NCI-H2107 treated with DMSO at 0.1 percent for 48 hours (cell line): ENCODE measurements at regions not wholly inside any gene's neighbourhood (a gene's known extent, or its start where the extent isn't known, plus 50 kb on each side); places are given as distances from the start of the nearest gene placed in this dataset.
"Not testable (repeated sequence)": the region's sequence is repeated elsewhere in the genome, so short reads cannot be mapped to it uniquely, and the experiment has no call there.

ENCODE experiments used
- DNase-seq: peaks from one replicate; lab custom pipeline; 2025; ENCODE audit not compliant: unreplicated experiment; lab: John Stamatoyannopoulos, UW

DNA sequence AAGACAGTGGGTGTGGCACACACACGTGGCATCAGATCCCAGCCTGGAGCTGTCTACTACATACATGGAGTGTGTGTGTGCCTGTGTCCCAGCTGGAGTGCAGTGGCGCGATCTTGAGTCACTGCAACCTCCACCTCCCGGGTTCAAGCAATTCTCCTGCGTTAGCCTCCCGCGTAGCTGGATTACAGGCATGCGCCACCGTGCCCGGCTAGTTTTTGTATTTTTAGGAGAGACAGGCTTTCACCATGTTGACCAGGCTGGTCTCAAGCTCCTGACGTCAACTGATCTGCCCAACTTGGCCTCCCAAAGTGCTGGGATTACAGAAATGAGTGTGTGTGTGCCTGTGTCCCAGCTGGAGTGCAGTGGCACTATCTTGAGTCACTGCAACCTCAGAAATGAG is 108.8 kb downstream of the IL12A start:
- no peak for DNase-seq

DNA sequence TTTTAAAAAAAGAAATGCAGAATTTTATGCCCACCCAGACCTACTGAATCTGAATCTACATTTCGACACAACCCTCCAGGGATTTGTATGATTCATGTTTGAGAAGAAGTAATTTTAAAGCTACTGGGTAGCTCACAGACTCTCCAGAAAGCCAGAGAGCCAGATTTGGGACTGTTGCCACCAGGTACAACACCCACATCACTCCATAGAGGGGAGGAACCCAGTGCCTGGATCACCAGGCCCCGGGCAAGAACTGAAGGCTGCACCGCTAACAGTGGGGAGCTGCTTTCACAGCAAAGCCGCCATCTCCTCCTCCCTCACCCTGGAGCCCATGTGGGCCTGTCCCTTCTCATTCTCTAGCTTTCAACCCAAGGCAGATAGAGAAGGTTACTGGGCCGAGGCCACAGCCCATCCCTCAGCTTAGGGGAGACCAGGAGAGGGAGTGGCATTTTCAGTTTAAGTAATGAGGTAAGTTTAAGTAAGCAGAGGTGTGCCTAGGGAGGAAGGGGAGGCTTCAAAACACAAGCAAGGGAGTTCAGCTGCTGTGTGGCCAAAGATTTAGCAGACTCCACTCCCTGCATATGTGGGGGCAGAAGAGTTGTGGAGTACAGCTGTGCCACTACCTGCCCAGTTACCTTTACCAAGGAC is 109.8 kb downstream of the IL12A start:
- no peak for DNase-seq

DNA sequence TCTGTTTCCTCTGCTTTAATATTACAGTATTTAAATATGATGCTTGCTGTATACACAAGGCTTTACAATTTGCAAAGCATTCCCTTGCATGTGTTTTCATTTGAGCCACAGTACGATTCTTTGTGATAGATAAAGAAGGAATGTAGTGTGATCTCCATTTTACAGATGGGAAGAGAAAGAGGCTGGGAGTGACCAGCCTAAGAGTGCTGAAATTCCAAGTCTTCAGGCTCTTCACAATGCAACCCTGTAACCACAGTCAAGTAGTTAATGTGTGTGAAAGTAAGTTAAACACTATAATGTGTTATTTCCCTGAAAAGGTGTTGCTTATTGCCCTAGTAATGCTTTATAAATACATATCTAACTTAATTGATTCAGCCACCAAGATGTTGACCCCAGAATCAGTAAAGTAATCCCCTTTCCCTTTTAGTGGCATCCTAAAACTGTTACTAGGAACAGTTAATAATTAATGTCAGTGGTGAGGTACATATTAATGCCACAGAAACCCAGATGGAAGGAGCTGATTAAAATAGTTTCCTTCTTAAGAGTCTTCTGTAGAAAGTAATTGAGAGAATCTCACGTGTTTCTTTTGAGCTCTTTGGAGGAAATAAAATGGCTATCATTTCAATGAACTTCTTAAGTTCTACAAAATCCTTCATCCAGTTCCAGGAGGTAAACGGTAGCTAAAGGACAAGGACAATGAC is 110.4 kb downstream of the IL12A start:
- no peak for DNase-seq

DNA sequence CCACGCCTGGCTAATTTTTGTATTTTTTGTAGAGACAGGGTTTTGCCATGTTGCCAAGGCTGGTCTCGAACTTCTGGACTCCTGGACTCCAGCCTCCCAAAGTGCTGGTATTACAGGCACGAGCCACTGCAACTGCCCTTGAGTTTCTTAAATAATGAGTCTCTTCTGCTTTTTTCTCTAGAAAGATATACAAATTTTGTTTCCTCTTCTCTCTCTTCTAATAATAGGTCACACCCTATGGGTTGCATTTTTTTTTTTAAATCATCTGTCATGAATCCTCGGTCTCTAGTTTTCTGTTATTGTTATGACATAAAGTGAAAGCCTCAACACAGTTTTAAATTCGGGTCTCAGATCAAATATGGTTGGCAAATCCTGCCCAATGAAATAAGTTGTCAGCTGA is 111.2 kb downstream of the IL12A start:
- no peak for DNase-seq

DNA sequence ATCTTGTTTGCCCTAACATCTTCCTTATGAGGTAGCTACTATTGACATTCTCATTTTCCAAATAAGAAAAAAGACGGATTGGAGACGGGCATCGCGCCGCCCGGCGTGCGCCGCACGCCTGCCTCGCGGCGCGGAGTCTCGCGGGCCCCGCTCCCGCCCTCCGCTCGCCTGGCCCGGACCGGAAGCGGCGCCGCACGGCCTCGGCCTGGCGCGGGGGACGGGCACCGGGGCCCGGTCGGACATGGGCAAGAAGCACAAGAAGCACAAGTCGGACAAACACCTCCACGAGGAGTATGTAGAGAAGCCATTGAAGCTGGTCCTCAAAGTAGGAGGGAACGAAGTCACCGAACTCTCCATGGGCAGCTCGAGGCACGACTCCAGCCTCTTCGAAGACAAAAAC is 112.0 kb downstream of the IL12A start:
- DNase-seq: no peak

DNA sequence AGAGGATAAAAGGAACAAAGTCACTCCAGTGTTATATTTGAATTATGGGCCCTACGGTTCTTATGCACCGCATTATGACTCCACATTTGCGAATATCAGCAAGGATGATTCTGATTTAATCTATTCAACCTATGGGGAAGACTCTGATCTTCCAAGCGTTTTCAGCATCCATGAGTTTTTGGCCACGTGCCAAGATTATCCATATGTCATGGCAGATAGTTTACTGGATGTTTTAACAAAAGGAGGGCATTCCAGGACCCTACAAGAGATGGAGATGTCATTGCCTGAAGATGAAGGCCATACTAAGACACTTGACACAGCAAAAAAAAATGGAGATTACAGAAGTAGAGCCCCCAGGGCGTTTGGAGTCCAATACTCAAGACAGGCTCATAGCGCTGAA is 113.4 kb downstream of the IL12A start:
- not testable (repeated sequence) for DNase-seq

DNA sequence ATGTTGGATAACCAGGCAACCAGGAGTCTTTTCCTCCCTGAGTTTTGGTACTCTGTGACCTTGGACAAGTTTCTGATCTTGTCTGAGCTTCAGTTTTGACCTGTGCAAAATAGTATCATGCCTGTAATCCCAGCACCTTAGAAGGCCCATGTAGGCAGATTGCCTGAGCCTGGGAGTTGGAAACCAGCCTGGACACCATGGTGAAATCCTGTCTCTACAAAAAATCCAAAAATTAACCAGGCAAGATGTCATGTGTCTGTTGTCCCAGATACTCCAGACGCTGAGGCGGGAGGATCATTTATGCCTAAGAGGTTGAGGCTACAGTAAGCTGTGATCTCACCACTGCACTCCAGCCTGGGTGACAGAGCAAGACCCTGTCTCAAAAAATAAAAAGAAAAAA is 114.8 kb downstream of the IL12A start:
- DNase-seq: no peak

DNA sequence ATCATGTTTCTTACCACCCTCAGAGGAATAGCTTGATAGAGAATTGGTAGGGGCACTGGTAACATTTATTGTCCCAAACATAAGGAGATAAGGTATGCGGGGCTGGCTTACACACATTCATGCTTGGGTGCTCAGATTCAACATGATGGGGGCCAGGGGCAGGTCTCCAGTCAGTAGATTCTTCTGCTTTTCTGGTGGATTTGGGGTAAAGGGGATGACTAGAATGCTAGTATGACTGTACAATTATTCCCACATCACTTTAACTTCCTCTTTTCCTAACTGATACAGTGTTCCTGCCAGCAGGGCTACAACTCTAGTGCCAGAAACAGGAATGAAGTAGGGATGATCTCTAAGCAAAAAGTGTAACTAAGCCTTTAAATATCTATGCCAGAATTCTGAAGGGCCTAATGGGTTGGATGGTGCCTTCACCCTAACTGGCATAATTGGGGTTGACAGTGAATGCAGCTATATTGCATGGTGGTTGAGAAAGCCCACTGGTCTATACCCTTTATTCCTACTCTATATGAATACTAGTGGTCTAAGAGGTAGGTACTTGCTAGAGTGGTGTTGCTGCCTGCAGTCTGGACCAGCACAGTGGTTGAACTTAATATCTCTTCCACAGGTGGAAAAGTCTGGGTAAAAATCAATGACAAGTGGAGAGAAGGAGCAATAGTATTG is 117.4 kb downstream of the IL12A start:
- no peak for DNase-seq

DNA sequence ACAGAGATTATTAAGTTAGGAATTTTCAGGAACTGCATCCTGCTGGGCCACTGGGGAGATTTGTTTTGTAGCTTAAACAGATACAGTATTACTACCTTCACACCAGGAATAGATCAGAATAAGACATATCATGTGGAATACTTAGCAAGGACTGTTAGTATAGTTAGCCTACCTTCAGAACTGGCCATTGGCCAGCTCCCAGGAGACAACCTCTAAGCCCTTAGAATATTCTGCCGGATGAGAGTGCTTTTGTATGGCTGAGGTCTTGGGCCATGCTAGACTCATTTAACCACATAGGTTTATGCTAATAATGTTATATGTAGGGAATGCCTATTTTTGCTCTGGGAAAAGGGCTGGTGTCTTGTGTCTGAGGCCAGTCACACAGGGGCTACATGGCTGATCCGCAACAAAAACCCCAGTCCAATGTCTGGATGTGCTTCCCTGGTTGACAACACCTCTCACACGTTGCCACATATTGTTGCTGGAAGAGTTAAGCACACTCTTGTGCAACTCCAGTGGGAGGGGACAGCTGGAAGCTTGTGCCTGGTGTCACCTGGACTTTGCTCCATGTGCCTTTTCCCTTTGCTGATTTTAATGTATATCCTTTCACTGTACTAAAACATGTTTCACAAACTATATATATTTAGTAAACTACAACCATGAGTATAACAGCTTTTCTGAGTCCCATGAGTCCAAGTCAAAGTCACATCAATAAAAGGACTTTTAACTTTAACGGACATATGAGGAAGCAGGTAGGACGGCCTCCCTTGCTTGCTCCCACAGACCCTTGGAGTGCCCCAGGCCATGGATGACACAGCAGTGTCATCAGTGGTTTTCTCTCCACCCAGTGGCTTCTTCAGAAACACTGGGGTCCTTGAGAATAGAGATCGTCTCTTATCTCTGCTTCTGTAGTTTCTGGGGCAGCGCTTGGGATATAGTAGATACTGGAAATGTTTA is 118.0 kb upstream of the C3orf80 start:
- no peak for DNase-seq

DNA sequence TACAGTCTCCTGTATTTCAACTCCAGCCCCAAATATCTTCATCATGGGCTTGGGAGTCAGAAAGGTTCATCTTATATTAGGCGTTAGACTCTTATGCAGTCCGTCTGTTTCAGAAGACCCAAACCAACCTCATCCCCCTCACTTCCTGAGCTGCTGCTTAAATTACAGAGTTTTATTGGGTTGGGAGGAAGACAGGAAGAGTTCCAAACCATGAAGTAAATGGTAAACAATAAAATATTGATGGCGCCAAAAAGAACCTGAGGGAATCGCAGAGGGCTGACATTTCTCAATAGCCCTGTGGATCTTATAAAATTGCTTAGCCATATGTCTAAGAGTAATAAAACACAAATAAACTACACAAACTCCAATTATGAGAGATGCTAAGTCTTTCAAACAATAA is 116.9 kb upstream of the C3orf80 start:
- DNase-seq: no peak

DNA sequence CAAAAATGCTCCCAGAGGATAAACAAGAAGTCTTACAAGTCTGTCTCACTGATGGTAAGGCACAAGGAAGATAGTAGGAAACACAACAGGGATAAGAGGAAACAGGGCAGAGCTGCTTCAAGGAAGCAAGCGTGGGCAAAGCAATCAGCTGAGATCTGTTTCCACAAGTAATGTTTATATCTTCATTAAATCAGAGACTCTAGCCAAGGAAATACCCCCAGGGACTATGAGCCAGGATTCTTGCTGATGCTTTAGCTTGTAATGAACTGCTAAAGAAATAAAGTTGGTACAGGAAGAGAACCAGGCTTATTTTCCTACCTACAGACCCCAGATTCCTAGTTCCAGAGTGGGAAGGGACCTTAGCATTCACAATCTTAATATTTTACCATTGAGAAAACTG is 112.7 kb upstream of the C3orf80 start:
- DNase-seq: no peak

DNA sequence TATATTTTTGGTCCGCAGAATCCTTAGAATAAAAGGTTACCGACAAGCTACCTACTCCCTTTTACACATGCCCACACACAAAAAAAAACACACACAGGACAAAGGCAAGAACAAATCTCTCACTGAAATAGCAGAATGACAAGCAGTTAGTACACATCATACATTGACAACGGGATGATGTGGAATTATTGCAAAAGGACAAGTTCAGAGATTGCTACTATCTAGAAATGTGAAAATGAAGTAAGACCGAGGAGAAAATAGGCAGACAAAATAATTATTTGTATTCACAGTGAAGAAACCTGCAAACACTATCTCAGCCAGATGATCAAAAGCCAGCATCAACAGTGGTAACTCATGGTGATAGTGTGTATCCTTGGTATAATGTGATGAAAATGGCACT is 112.2 kb upstream of the C3orf80 start:
- DNase-seq: no peak

DNA sequence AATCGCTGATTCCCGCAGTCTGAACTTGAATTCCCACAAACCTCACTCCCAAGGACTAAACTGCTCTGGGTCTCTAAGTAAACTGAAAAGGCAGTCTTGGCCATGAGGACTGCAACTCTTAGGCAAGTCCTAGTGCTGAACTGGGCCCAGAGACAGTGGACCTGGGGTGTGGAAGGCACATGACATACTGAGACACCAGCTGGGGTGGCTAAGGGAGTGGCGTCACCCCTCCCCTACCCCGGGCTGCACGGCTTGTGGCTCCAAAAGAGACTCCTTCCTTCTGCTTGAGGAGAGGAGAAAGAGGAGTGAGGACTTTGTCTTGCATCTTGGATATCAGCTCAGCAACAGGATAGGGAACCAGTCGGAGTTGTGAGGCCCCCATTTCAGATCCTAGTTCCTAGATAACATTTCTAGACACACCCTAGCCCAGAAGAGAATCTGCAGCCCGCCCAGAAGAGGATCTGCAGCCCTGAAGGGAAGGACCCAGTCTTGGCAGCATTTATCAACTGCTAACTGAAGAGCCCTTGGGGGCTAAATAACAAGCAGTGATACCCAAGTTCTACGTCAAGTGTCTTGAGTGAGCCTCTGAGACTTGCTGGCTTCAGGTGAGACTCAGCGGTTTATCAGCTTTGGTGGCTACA is 110.7 kb upstream of the C3orf80 start:
- DNase-seq: no peak

DNA sequence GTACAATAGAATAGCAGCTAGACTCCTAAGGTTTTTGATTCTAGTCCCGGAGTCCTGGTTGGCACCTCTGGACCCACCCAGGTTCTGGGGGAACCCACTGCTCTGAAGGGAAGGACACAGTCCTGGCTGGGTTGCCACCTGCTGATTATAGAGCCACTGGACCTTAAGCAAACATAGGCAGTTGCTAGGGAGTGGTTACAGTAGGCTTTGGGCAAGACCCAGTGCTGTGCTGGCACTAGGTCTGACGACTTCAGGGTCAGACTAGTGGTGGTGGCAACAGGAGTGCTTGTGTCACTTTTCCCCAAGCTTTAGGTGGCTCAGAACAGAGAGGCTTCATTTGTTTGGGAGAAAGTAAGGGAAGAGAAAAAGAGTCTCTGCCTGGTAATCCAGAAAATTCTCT is 109.8 kb upstream of the C3orf80 start:
- DNase-seq: no peak

DNA sequence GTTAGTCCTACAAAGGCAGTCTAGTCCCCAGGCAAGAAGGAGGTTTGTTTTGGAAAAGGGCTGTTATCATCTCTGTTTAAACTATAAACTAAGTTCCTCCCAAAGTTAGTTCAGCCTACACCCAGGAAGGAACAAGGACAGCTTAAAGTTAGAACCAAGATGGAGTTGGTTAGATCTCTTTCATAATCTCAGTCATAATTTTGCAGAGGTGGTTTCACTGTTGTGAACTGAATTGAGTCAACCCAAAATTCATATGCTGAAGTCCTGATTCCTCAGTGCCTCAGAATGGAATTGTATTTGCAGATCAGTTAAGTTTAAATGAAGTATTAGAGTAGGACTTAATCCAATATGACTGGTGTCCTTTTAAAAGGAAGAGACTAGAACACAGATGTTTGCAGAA is 101.0 kb upstream of the C3orf80 start:
- no peak for DNase-seq

DNA sequence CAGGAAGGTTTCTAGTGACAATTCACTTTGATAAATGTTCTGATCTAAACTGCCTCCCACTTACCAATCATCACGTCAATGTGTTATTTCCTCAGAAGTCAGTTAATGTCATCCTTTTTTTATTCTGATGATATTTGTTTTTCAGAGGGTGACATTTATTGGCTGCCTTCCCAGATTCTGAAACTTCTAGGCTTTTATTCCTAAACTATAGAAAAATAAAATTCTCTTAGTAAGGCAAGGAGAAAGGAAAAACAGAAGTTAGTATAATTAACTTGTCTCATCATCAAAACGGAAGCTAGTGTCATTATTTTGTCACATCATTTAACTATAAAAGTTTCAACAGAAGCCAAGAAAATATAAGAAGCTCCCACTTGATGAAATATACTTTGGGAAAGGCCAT is 100.0 kb upstream of the C3orf80 start:
- no peak for DNase-seq

DNA sequence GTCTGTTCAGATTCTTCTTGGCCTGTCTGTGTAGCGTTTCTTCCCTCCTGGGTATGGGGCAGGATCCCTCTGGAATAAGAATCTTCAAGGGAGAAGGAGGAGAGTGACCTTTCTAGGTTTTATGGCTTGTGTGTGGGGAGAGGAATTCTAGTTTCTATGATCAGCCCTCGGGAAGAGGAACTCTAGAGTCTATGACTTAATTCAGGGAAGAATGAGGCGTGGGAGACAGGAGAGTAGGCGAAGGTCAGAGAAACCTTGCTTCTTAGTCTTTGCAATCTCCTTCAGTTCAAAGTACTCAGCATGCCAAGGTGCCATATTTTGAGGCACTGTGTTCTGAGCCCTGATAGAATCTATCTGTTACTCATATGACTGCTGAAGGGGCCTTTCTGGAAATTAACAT is 99.2 kb upstream of the C3orf80 start:
- no peak for DNase-seq

DNA sequence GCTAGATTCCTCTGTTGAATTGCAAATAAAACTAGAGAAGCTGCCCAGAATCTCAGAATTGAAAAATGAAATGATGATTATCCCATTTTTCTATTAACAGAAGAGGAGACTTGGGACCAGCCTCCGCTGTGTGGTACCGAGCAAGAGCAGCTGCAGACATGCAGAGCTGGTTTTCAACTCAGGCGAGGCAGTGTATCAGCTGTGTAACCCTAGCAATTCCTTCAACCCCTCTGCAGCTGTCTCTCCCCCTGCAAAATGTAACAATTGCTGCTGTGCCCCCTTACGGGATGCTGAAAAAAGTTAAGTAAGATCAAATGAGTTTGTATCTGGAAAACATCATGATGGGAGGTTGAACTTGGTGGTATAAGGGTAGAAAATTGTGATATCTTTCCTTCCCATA is 98.5 kb upstream of the C3orf80 start:
- DNase-seq: no peak

DNA sequence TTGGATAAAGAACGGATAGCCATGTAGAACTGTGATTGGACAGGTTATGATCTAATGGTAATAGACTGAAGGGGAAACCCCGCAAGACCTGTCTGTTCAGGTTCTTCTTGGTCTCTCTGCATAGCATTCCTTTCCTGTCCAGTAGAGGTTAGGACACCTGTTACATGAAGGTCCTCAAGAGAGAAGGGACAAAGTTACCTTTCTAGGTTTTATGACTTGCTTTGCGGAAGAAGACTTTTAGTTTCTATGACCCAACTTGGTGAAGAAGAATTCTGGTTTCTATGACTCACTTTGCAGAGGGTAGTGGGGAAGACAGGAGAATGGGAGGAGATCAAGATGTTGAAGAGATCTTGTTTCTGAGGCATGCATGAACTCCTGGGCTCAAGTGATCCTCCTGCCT is 97.9 kb upstream of the C3orf80 start:
- no peak for DNase-seq

DNA sequence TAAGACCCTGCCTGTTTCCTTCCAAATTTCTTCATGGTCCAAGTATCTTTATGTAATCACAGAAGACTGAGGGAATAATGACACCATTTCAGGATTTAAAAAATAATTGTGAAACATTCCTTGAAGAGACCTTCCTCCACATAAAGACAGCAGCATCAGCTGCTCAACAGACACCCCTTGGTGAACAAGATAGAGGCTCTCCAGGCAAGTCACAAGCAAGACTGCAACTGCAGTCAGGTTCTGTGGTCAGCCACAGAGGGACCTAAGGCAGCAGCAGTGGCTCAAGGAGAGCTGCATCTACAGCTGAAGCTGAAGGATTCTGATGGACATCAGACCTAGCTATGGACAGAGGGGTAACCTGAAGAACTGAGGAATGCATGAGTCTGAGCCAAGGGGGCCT is 97.2 kb upstream of the C3orf80 start:
- DNase-seq: no peak
